ENCODE measurements at regions not wholly inside any gene's neighbourhood (a gene's known extent, or its start where the extent isn't known, plus 50 kb on each side); places are given as distances from the start of the nearest gene placed in this dataset.
A peak's percentile ranks its signal among the peaks of the same experiment; 100 is the strongest.

GRCh38 chr22:48167238-48167637, 1404.8 kb downstream of the TBC1D22A start:
- H3K9me3 ChIP-seq: no peaks in the 10 kb centered on the region

GRCh38 chr22:48161298-48161697, 1398.8 kb downstream of the TBC1D22A start:
- TF ChIP-seq POLR2A (IDR thresholded peaks at IDR 0.05) (no peak), CTCF (IDR thresholded peaks at IDR 0.05) (no peak), EP300 (IDR thresholded peaks at IDR 0.05) (no peak)
- Histone ChIP-seq H3K4me3 (no peak overlapping the region), H3K36me3 (no peaks in the 10 kb centered on the region), H3K27me3 (no peaks in the 10 kb centered on the region), H3K9me3 (no peaks in the 10 kb centered on the region), H3K27ac (no peak overlapping the region), H3K4me1 (ENCODE audit: insufficient read depth) (no peaks in the 10 kb centered on the region)
- intact Hi-C loops (cut with DNase I): no loop called here
- DNase-seq: peak in 3 of 5 donors; percentile 27 to 55 (median 54)
- 50 to 71% (median 53%) methylated on average over 4 of the region's 4 CpGs for WGBS, 3 donors

More at GRCh38 chr22:48167238-48167637, 1404.8 kb downstream of the TBC1D22A start:
- DNase-seq: no peak
- TF ChIP-seq CTCF (IDR thresholded peaks at IDR 0.05) (no peak), EP300 (IDR thresholded peaks at IDR 0.05) (no peak), POLR2A (IDR thresholded peaks at IDR 0.05) (no peak)
- Histone ChIP-seq H3K27me3 (no peaks in the 10 kb centered on the region), H3K36me3 (no peaks in the 10 kb centered on the region), H3K27ac (no peak overlapping the region), H3K4me1 (ENCODE audit: insufficient read depth) (no peaks in the 10 kb centered on the region), H3K4me3 (no peak overlapping the region)
- intact Hi-C loops (cut with DNase I): no loop called here
- 37 to 46% (median 44%) methylated on average over 6 of the region's 6 CpGs for whole genome bisulfite sequencing, 3 donors

GRCh38 chr22:48157676-48158075, 1395.2 kb downstream of the TBC1D22A start:
- intact Hi-C loops (cut with DNase I): no loop called here
- no peak overlapping the region for H3K4me3 ChIP-seq
- no peak overlapping the region for H3K27ac ChIP-seq
- H3K4me1 ChIP-seq (ENCODE audit: insufficient read depth): no peaks in the 10 kb centered on the region
- no peaks in the 10 kb centered on the region for H3K36me3 ChIP-seq
- H3K27me3 ChIP-seq: no peaks in the 10 kb centered on the region
- no peak for DNase-seq
- H3K9me3 ChIP-seq: no peaks in the 10 kb centered on the region
- WGBS, 3 donors: 86 to 88% (median 86%) methylated on average over 11 of the region's 11 CpGs
- TF ChIP-seq EP300 (IDR thresholded peaks at IDR 0.05) (no peak), POLR2A (IDR thresholded peaks at IDR 0.05) (no peak), CTCF (IDR thresholded peaks at IDR 0.05) (no peak)

GRCh38 chr22:48156603-48157355, 1394.3 kb downstream of the TBC1D22A start:
- Histone ChIP-seq H3K4me1 (ENCODE audit: insufficient read depth) (peaks cover 4% of the 10 kb centered on the region), H3K9me3 (no peaks in the 10 kb centered on the region), H3K27ac (no peak overlapping the region), H3K4me3 (no peak overlapping the region), H3K27me3 (no peaks in the 10 kb centered on the region), H3K36me3 (no peaks in the 10 kb centered on the region)
- TF ChIP-seq POLR2A (IDR thresholded peaks at IDR 0.05) (no peak), CTCF (IDR thresholded peaks at IDR 0.05) (no peak), EP300 (IDR thresholded peaks at IDR 0.05) (no peak)
- intact Hi-C loops (cut with DNase I): no loop called here
- DNase-seq: no peak
- WGBS, 3 donors: 78 to 86% (median 84%) methylated on average over 12 of the region's 12 CpGs
